CMK (cell line): ENCODE measurements at regions not wholly inside any gene's neighbourhood (a gene's known extent, or its start where the extent isn't known, plus 50 kb on each side); places are given as distances from the start of the nearest gene placed in this dataset.
"Not testable (repeated sequence)": the region's sequence is repeated elsewhere in the genome, so short reads cannot be mapped to it uniquely, and the experiment has no call there.

ENCODE experiments used
- DNase-seq: peaks from one replicate; pipeline ENCODE4 v3.0.0-alpha.2; 2010; ENCODE audit warnings: low read depth

GRCh38 chr21:26331205-26331980 is 160.8 kb upstream of the APP start:
- DNase-seq = no peak

GRCh38 chr21:26320596-26320995 is 150.0 kb upstream of the APP start:
- no peak for DNase-seq

GRCh38 chr21:26307640-26308039 is 137.1 kb upstream of the APP start:
- no peak for DNase-seq

- no peak for DNase-seq
Observed at GRCh38 chr21:26297851-26298250, 127.3 kb upstream of the APP start.

GRCh38 chr21:26293141-26293946 is 122.8 kb upstream of the APP start:
- DNase-seq = no peak

- DNase-seq = no peak
Observed at GRCh38 chr21:26288026-26288425, 117.5 kb upstream of the APP start.

- DNase-seq = no peak
Observed at GRCh38 chr21:26284531-26284930, 114.0 kb upstream of the APP start.

GRCh38 chr21:26282058-26282457 is 111.5 kb upstream of the APP start:
- DNase-seq = no peak

- no peak for DNase-seq
Observed at GRCh38 chr21:26281506-26281905, 110.9 kb upstream of the APP start.

GRCh38 chr21:26280775-26281174 is 110.2 kb upstream of the APP start:
- DNase-seq = no peak

GRCh38 chr21:26280148-26280547 is 109.6 kb upstream of the APP start:
- DNase-seq = no peak

GRCh38 chr21:26275801-26276200 is 105.2 kb upstream of the APP start:
- DNase-seq = no peak

- no peak for DNase-seq
Observed at GRCh38 chr21:26273686-26274313, 103.2 kb upstream of the APP start.

- no peak for DNase-seq
Observed at GRCh38 chr21:26267389-26267788, 96.8 kb upstream of the APP start.

GRCh38 chr21:26246073-26246472 is 75.5 kb upstream of the APP start:
- DNase-seq = no peak

GRCh38 chr21:26245428-26245827 is 74.9 kb upstream of the APP start:
- DNase-seq = no peak

- no peak for DNase-seq
Observed at GRCh38 chr21:26238646-26239045, 68.1 kb upstream of the APP start.

GRCh38 chr21:26236281-26236680 is 65.7 kb upstream of the APP start:
- no peak for DNase-seq

- DNase-seq = not testable (repeated sequence)
Observed at GRCh38 chr21:26233297-26233696, 62.7 kb upstream of the APP start.

- DNase-seq = not testable (repeated sequence)
Observed at GRCh38 chr21:26232491-26232890, 61.9 kb upstream of the APP start.

- DNase-seq = no peak
Observed at GRCh38 chr21:26227130-26227529, 56.6 kb upstream of the APP start.

- no peak for DNase-seq
Observed at GRCh38 chr21:26226724-26227123, 56.2 kb upstream of the APP start.

GRCh38 chr21:26225046-26225445 is 54.5 kb upstream of the APP start:
- no peak for DNase-seq
